HCT116 (cell line): ENCODE measurements at regions not wholly inside any gene's neighbourhood (a gene's known extent, or its start where the extent isn't known, plus 50 kb on each side); places are given as distances from the start of the nearest gene placed in this dataset.
A peak's percentile ranks its signal among the peaks of the same experiment; 100 is the strongest.

Source experiments
- ATAC-seq: fragments of 200-7000 bp; cut with Tn5 transposase; 2 replicates; pipeline ENCODE4 v1.9.1; 2020; ENCODE audit warnings: mild to moderate bottlenecking, moderate library complexity
- BruUV-seq: library from RNA; stranded (reverse); fragments of 400-500 nt; replicated peaks from 2 replicates; lab custom pipeline; 2021; lab: Mats Ljungman, UMichigan
- CTCF ChIA-PET: fragments of 300-600 bp; sonication (Branson Sonifier 250); formaldehyde crosslinking; loops from one replicate; lab custom pipeline; 2021; ENCODE audit warnings: antibody characterized with exemption; lab: Charles Lee
- POLR2A ChIA-PET: fragments of 300-600, 350-600 bp; sonication (Branson Sonifier 250); formaldehyde crosslinking; loops from one replicate; lab custom pipeline; 2021; ENCODE audit warnings: antibody characterized with exemption; lab: Charles Lee
- RAD21 ChIA-PET, 2 experiments: fragments of 300-600 bp; sonication (Branson Sonifier 250); formaldehyde crosslinking; loops; one replicate each; lab custom pipeline; 2023; ENCODE audit warnings: low total read pairs in 2 of 2; ENCODE audit not compliant: uncharacterized antibody in 2 of 2, unreplicated experiment in 2 of 2, low non-redundant PET in 1 of 2; lab: Charles Lee
- DNase-seq: peaks from one replicate; pipeline ENCODE4 v3.0.0-alpha.2; 2010; ENCODE audit warnings: low read depth, low spot score
- H2AFZ ChIP-seq: fragments of 200-600 bp; shearing (Covaris generic), sonication (generic); 2 replicates; pipeline ENCODE4 v1.6.1; 2017; ENCODE audit warnings: low read depth, mixed run types, mixed read lengths, antibody characterized with exemption, low read length; ENCODE audit not compliant: poor library complexity, severe bottlenecking
- H3K27ac ChIP-seq: 2 replicates; pipeline ENCODE4 v1.5.1; 2012; ENCODE audit warnings: low read depth, low read length
- H3K27me3 ChIP-seq: fragments of 200-600 bp; sonication (generic); 2 replicates; pipeline ENCODE4 v1.6.1; 2016; ENCODE audit warnings: mixed run types, low read length, mixed read lengths; ENCODE audit not compliant: insufficient read depth
- H3K36me3 ChIP-seq, 2 experiments: fragments of 200-500 bp in 1 of 2; fragments of 200-600 bp in 1 of 2; sonication (Bioruptor generic) in 1 of 2; sonication (generic) in 1 of 2; 2 replicates each; pipeline versions ENCODE4 v1.5.1 to v1.6.1; 2014 to 2016; ENCODE audit warnings: low read length in 2 of 2, inconsistent platforms in 1 of 2, mixed read lengths in 1 of 2, mixed run types in 1 of 2; ENCODE audit not compliant: insufficient read depth in 2 of 2, control insufficient read depth in 1 of 2
- H3K4me1 ChIP-seq, 2 experiments: fragments of 200-600 bp in 1 of 2; sonication (generic) in 1 of 2; 2 replicates each; pipeline versions ENCODE4 v1.5.1 to v1.6.1; 2012 to 2017; ENCODE audit warnings: low read length in 2 of 2, inconsistent platforms in 1 of 2, mild to moderate bottlenecking in 1 of 2, mixed read lengths in 1 of 2, mixed run types in 1 of 2, moderate library complexity in 1 of 2; ENCODE audit not compliant: insufficient read depth in 2 of 2, control insufficient read depth in 1 of 2
- H3K4me2 ChIP-seq: fragments of 200-600 bp; sonication (generic); 2 replicates; pipeline ENCODE4 v1.6.1; 2017; ENCODE audit warnings: mixed run types, low read length, mixed read lengths
- H3K4me3 ChIP-seq, 2 experiments: fragments of 200-600 bp in 1 of 2; sonication (generic) in 1 of 2; replicated peaks in 1 of 2; 2 replicates each; pipeline ENCODE4 v1.5.1; 2011 to 2016; ENCODE audit warnings: low read length in 2 of 2, control low read depth in 1 of 2, low read depth in 1 of 2, mild to moderate bottlenecking in 1 of 2, mixed read lengths in 1 of 2, mixed run types in 1 of 2
- H3K79me2 ChIP-seq: fragments of 200-600 bp; sonication (generic); 2 replicates; pipeline ENCODE4 v1.6.1; 2017; ENCODE audit warnings: mild to moderate bottlenecking, mixed run types, low read length, moderate library complexity, mixed read lengths; ENCODE audit not compliant: insufficient read depth
- H3K9ac ChIP-seq: fragments of 200-600 bp; sonication (generic); 2 replicates; pipeline ENCODE4 v1.6.1; 2016; ENCODE audit warnings: low read length, mixed read lengths
- H3K9me2 ChIP-seq: fragments of 200-600 bp; sonication (generic), shearing (Covaris generic); 2 replicates; pipeline ENCODE4 v1.6.1; 2017; ENCODE audit warnings: mixed run types, mild to moderate bottlenecking, moderate library complexity; ENCODE audit not compliant: insufficient read depth
- H3K9me3 ChIP-seq, 2 experiments: fragments of 200-500 bp in 1 of 2; fragments of 200-600 bp in 1 of 2; sonication (Bioruptor generic) in 1 of 2; sonication (generic) in 1 of 2; 2 replicates each; pipeline ENCODE4 v1.6.1; 2014 to 2017; ENCODE audit warnings: low read length in 2 of 2, mixed read lengths in 2 of 2, inconsistent platforms in 1 of 2, low read depth in 1 of 2, mild to moderate bottlenecking in 1 of 2, mixed run types in 1 of 2, moderate library complexity in 1 of 2; ENCODE audit not compliant: control insufficient read depth in 1 of 2, insufficient read depth in 1 of 2
- H4K20me1 ChIP-seq: fragments of 200-600 bp; sonication (generic), shearing (Covaris generic); 2 replicates; pipeline ENCODE4 v1.6.1; 2017; ENCODE audit warnings: mixed run types, mild to moderate bottlenecking, moderate library complexity; ENCODE audit not compliant: insufficient read depth
- CBX3 ChIP-seq: IDR thresholded peaks from 2 replicates; pipeline ENCODE4 v1.6.1; 2012; ENCODE audit warnings: low read depth
- ELF1 ChIP-seq: IDR thresholded peaks from 2 replicates; pipeline ENCODE4 v1.6.1; 2012; ENCODE audit warnings: low read depth, borderline replicate concordance
- EZH2 ChIP-seq: fragments of 200-600 bp; sonication (generic); IDR thresholded peaks from 2 replicates; pipeline ENCODE4 v1.6.1; 2017; ENCODE audit warnings: antibody characterized with exemption, mixed run types
- EZH2phosphoT487 ChIP-seq: fragments of 200-600 bp; IDR thresholded peaks from 2 replicates; pipeline ENCODE4 v1.6.1; 2018; ENCODE audit warnings: antibody characterized with exemption, borderline replicate concordance
- POLR2A ChIP-seq: IDR thresholded peaks from 2 replicates; pipeline ENCODE4 v1.7.0; 2011; ENCODE audit warnings: borderline replicate concordance; ENCODE audit not compliant: insufficient read depth, insufficient read length; ENCODE audit errors: extremely low read depth
- POLR2AphosphoS5 ChIP-seq: IDR thresholded peaks from 2 replicates; pipeline ENCODE4 v1.6.1; 2011; ENCODE audit warnings: mild to moderate bottlenecking, low read depth, low read length, moderate library complexity
- RAD21 ChIP-seq: IDR thresholded peaks from 2 replicates; pipeline ENCODE4 v1.6.1; 2012; ENCODE audit warnings: low read depth, mild to moderate bottlenecking
- SRF ChIP-seq: IDR thresholded peaks from 2 replicates; pipeline ENCODE4 v1.6.1; 2012; ENCODE audit warnings: low read depth
- YY1 ChIP-seq: IDR thresholded peaks from 2 replicates; pipeline ENCODE4 v1.6.1; 2011; ENCODE audit warnings: low read length, low read depth, moderate library complexity, mild to moderate bottlenecking; ENCODE audit not compliant: insufficient replicate concordance; ENCODE audit errors: extremely low read depth
- ZFX ChIP-seq: fragments of 450-650 bp; IDR thresholded peaks from 2 replicates; pipeline ENCODE4 v1.6.1; 2017
- ZNF274 ChIP-seq: fragments of 200-500 bp; sonication (Bioruptor generic); IDR thresholded peaks from 2 replicates; pipeline ENCODE4 v1.6.1; 2014; ENCODE audit warnings: mild to moderate bottlenecking, low read depth, low read length, inconsistent platforms
- intact Hi-C: fragments of 100-400 bp; cut with micrococcal nuclease; formaldehyde crosslinking; loops from 2 replicates; pipeline ENCODE4 v1.10.0; 2022
- TF ChIP-seq, protein P1 (sequence below), 3 experiments: fragments of 200-600 bp in 1 of 3; sonication (generic) in 1 of 3; IDR thresholded peaks in 2 of 3; conservative IDR thresholded peaks in 1 of 3; 2 replicates each; pipeline ENCODE4 v1.5.1; 2012 to 2017; ENCODE audit warnings: low read depth in 2 of 3, low read length in 2 of 3, antibody characterized with exemption in 1 of 3, borderline replicate concordance in 1 of 3, control low read depth in 1 of 3, mild to moderate bottlenecking in 1 of 3, mixed read lengths in 1 of 3, mixed run types in 1 of 3, moderate library complexity in 1 of 3; ENCODE audit not compliant: insufficient read depth in 1 of 3
- TF ChIP-seq, protein P2 (sequence below): IDR thresholded peaks from 2 replicates; pipeline ENCODE4 v1.6.1; 2012; ENCODE audit warnings: low read depth
- TF ChIP-seq, protein P3 (sequence below): IDR thresholded peaks from 2 replicates; pipeline ENCODE4 v1.6.1; 2011; ENCODE audit warnings: mild to moderate bottlenecking, low read length, moderate library complexity; ENCODE audit not compliant: insufficient replicate concordance; ENCODE audit errors: extremely low read depth

DNA sequence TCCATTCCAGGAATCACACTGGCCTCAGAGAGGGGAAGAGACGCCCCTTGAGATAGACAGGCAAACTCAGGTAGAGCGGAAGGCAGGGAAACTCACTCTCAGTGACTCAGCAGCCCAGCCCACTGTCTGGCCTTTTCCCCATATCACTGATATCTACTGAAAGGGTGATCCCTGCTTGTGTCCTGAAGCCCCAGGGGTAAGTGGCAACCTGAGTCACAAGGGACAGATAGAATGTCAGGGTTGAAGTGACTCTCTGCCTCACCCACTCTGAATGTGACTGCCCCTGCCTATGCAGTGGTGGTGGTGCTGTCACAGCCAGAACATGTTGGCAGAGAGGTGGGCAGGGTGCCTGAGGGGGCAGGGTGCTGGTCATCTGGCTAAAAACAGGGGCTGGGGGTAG, 157.5 kb upstream of the FGGY start:
- POLR2A ChIA-PET = no interaction called here
- Histone ChIP-seq H3K27ac (no peak overlapping the region), H3K9me3 (no peaks in the 10 kb centered on the region), H3K4me3 (peak overlapping the region in 1 of 2 experiments; percentile 17; a peak in 1 of 4 replicates), H3K79me2 (no peaks in the 10 kb centered on the region), H3K27me3 (no peaks in the 10 kb centered on the region), H3K4me2 (peak overlapping the region; percentile 72), H4K20me1 (no peaks in the 10 kb centered on the region), H3K9me2 (no peaks in the 10 kb centered on the region), H2AFZ (peak overlapping the region; percentile 58), H3K4me1 (peaks cover 13 to 59% of the 10 kb centered on the region in 2 experiments), H3K36me3 (no peaks in the 10 kb centered on the region), H3K9ac (peak overlapping the region; percentile 38; the same call in 1 of the 2 replicates)
- BruUV-seq = no TSS peak
- intact Hi-C loops = no loop called here
- RAD21 ChIA-PET = no interaction called here
- peak; percentile 74 for ATAC-seq
- DNase-seq = peak; percentile 28
- no peak for TF ChIP-seq RAD21
- no peak for TF ChIP-seq ELF1
- TF ChIP-seq, protein P1, sequence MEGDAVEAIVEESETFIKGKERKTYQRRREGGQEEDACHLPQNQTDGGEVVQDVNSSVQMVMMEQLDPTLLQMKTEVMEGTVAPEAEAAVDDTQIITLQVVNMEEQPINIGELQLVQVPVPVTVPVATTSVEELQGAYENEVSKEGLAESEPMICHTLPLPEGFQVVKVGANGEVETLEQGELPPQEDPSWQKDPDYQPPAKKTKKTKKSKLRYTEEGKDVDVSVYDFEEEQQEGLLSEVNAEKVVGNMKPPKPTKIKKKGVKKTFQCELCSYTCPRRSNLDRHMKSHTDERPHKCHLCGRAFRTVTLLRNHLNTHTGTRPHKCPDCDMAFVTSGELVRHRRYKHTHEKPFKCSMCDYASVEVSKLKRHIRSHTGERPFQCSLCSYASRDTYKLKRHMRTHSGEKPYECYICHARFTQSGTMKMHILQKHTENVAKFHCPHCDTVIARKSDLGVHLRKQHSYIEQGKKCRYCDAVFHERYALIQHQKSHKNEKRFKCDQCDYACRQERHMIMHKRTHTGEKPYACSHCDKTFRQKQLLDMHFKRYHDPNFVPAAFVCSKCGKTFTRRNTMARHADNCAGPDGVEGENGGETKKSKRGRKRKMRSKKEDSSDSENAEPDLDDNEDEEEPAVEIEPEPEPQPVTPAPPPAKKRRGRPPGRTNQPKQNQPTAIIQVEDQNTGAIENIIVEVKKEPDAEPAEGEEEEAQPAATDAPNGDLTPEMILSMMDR (IDR thresholded peaks at IDR 0.05 in 2 of 3, conservative IDR thresholded peaks at IDR 0.05 in 1 of 3; ENCODE audit: borderline replicate concordance in 1 of 3, insufficient read depth in 1 of 3, low read depth in 2 of 3, low read length in 2 of 3) = no peak
- no peak for TF ChIP-seq POLR2A
- TF ChIP-seq EZH2 = no peak
- TF ChIP-seq, protein P2, sequence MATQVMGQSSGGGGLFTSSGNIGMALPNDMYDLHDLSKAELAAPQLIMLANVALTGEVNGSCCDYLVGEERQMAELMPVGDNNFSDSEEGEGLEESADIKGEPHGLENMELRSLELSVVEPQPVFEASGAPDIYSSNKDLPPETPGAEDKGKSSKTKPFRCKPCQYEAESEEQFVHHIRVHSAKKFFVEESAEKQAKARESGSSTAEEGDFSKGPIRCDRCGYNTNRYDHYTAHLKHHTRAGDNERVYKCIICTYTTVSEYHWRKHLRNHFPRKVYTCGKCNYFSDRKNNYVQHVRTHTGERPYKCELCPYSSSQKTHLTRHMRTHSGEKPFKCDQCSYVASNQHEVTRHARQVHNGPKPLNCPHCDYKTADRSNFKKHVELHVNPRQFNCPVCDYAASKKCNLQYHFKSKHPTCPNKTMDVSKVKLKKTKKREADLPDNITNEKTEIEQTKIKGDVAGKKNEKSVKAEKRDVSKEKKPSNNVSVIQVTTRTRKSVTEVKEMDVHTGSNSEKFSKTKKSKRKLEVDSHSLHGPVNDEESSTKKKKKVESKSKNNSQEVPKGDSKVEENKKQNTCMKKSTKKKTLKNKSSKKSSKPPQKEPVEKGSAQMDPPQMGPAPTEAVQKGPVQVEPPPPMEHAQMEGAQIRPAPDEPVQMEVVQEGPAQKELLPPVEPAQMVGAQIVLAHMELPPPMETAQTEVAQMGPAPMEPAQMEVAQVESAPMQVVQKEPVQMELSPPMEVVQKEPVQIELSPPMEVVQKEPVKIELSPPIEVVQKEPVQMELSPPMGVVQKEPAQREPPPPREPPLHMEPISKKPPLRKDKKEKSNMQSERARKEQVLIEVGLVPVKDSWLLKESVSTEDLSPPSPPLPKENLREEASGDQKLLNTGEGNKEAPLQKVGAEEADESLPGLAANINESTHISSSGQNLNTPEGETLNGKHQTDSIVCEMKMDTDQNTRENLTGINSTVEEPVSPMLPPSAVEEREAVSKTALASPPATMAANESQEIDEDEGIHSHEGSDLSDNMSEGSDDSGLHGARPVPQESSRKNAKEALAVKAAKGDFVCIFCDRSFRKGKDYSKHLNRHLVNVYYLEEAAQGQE = no peak
- TF ChIP-seq, protein P3, sequence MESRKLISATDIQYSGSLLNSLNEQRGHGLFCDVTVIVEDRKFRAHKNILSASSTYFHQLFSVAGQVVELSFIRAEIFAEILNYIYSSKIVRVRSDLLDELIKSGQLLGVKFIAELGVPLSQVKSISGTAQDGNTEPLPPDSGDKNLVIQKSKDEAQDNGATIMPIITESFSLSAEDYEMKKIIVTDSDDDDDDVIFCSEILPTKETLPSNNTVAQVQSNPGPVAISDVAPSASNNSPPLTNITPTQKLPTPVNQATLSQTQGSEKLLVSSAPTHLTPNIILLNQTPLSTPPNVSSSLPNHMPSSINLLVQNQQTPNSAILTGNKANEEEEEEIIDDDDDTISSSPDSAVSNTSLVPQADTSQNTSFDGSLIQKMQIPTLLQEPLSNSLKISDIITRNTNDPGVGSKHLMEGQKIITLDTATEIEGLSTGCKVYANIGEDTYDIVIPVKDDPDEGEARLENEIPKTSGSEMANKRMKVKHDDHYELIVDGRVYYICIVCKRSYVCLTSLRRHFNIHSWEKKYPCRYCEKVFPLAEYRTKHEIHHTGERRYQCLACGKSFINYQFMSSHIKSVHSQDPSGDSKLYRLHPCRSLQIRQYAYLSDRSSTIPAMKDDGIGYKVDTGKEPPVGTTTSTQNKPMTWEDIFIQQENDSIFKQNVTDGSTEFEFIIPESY = no peak
- no peak for TF ChIP-seq ZFX
- TF ChIP-seq CBX3 = no peak; the same call in 1 of the 2 replicates
- no peak for TF ChIP-seq EZH2phosphoT487
- TF ChIP-seq SRF = no peak
- no peak for TF ChIP-seq POLR2AphosphoS5
- TF ChIP-seq ZNF274 = no peak
- TF ChIP-seq YY1 = no peak
- CTCF ChIA-PET = no interaction called here
